ENCODE measurements at regions not wholly inside any gene's neighbourhood (a gene's known extent, or its start where the extent isn't known, plus 50 kb on each side); places are given as distances from the start of the nearest gene placed in this dataset.

- H3K4me3 ChIP-seq (ENCODE audit: control insufficient read depth, low read depth, low read length), result no peak overlapping the region
- TF ChIP-seq CTCF (IDR thresholded peaks at IDR 0.05; ENCODE audit: control insufficient read depth, insufficient read depth, low read depth, low read length, missing control alignments), result no peak
These were observed 52.3 kb downstream of the MRPL57 start for GRCh38 chr13:21228738-21229137.

GRCh38 chr13:21229241-21230024, 53.0 kb downstream of the MRPL57 start:
- no peak for TF ChIP-seq CTCF (IDR thresholded peaks at IDR 0.05; ENCODE audit: control insufficient read depth, insufficient read depth, low read depth, low read length, missing control alignments)
- no peak for DNase-seq (ENCODE audit: low read depth)
- H3K4me3 ChIP-seq (ENCODE audit: control insufficient read depth, low read depth, low read length), result no peak overlapping the region

More at GRCh38 chr13:21228738-21229137, 52.3 kb downstream of the MRPL57 start:
- DNase-seq (ENCODE audit: low read depth), result no peak

GRCh38 chr13:21230516-21230915, 54.1 kb downstream of the MRPL57 start:
- no peak for DNase-seq (ENCODE audit: low read depth)
- no peak overlapping the region for H3K4me3 ChIP-seq (ENCODE audit: control insufficient read depth, low read depth, low read length)
- TF ChIP-seq CTCF (IDR thresholded peaks at IDR 0.05; ENCODE audit: control insufficient read depth, insufficient read depth, low read depth, low read length, missing control alignments), result no peak

- no peak overlapping the region for H3K4me3 ChIP-seq (ENCODE audit: control insufficient read depth, low read depth, low read length)
These were observed 55.0 kb downstream of the MRPL57 start for GRCh38 chr13:21231426-21231940.

GRCh38 chr13:21232196-21232595, 55.7 kb downstream of the MRPL57 start:
- H3K4me3 ChIP-seq (ENCODE audit: control insufficient read depth, low read depth, low read length), result peak overlapping the region; percentile 22
- DNase-seq (ENCODE audit: low read depth), result peak; percentile 78
- TF ChIP-seq CTCF (IDR thresholded peaks at IDR 0.05; ENCODE audit: control insufficient read depth, insufficient read depth, low read depth, low read length, missing control alignments), result peak; percentile 10

More at GRCh38 chr13:21231426-21231940, 55.0 kb downstream of the MRPL57 start:
- TF ChIP-seq CTCF (IDR thresholded peaks at IDR 0.05; ENCODE audit: control insufficient read depth, insufficient read depth, low read depth, low read length, missing control alignments), result no peak
- no peak for DNase-seq (ENCODE audit: low read depth)

- peak overlapping the region; percentile 22 for H3K4me3 ChIP-seq (ENCODE audit: control insufficient read depth, low read depth, low read length)
- no peak for TF ChIP-seq CTCF (IDR thresholded peaks at IDR 0.05; ENCODE audit: control insufficient read depth, insufficient read depth, low read depth, low read length, missing control alignments)
- DNase-seq (ENCODE audit: low read depth), result no peak
These were observed 56.1 kb downstream of the MRPL57 start for GRCh38 chr13:21232599-21232998.

All from AG09309 (cell line).